Vagina (tissue), 2 donors: ENCODE measurements at regions not wholly inside any gene's neighbourhood (a gene's known extent, or its start where the extent isn't known, plus 50 kb on each side); places are given as distances from the start of the nearest gene placed in this dataset.

Experiments
- CTCF ChIP-seq, 3 experiments: fragments of 450-650 bp in 2 of 3; fragments of 200-600 bp in 1 of 3; sonication (generic) in 1 of 3; IDR thresholded peaks; one replicate each; pipeline ENCODE4 v1.5.1; 2017 to 2019; ENCODE audit warnings: antibody characterized with exemption in 3 of 3, mild to moderate bottlenecking in 2 of 3, moderate library complexity in 2 of 3
- POLR2A ChIP-seq, 2 donors: fragments of 450-650 bp; IDR thresholded peaks; one replicate each; pipeline ENCODE4 v1.6.1; 2017; ENCODE audit warnings: antibody characterized with exemption in 2 of 2, mild to moderate bottlenecking in 2 of 2, moderate library complexity in 2 of 2
- POLR2AphosphoS5 ChIP-seq, 2 donors: sonication (generic); formaldehyde crosslinking; IDR thresholded peaks; one replicate each; pipeline ENCODE4 v1.9.0; 2017; ENCODE audit warnings: antibody characterized with exemption in 2 of 2, mild to moderate bottlenecking in 2 of 2, low read depth in 1 of 2; ENCODE audit not compliant: insufficient read depth in 1 of 2

GRCh38 chr4:159899596-159899995, 796.7 kb downstream of the RAPGEF2 start:
- TF ChIP-seq POLR2AphosphoS5 (IDR thresholded peaks at IDR 0.05; ENCODE audit: insufficient read depth in 1 of 2, low read depth in 1 of 2) (no peak), CTCF (IDR thresholded peaks at IDR 0.05) (no peak), POLR2A (IDR thresholded peaks at IDR 0.05) (no peak)
